ENCODE measurements at regions not wholly inside any gene's neighbourhood (a gene's known extent, or its start where the extent isn't known, plus 50 kb on each side); places are given as distances from the start of the nearest gene placed in this dataset.

DNA sequence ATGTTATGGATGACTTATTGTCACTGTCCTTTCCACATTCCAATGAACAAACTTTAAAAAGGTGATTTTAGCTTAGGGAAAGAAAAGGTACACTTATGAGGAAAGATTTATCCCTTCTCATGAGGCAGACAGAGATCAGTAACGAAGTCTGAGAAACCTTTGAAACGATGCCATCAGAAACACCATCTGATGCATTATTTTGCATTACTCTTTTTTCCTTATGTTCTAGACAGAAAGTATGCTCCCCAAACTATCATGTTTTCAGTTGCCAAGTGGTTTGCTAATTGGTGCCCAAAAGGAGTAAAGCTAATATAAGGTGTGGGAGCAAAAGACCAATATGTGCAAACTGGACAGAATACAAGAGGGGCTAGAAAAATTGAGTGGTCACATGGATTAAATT is 397.7 kb upstream of the RIOK2 start:
- no peak for TF ChIP-seq CTCF (conservative IDR thresholded peaks at IDR 0.05; ENCODE audit: low read depth, low read length)
- Histone ChIP-seq H3K27me3 (ENCODE audit: insufficient read depth, low read depth) (no peaks in the 10 kb centered on the region), H3K4me3 (IDR thresholded peaks at IDR 0.05; ENCODE audit: insufficient read depth, low read depth, low read length) (no peak overlapping the region)

DNA sequence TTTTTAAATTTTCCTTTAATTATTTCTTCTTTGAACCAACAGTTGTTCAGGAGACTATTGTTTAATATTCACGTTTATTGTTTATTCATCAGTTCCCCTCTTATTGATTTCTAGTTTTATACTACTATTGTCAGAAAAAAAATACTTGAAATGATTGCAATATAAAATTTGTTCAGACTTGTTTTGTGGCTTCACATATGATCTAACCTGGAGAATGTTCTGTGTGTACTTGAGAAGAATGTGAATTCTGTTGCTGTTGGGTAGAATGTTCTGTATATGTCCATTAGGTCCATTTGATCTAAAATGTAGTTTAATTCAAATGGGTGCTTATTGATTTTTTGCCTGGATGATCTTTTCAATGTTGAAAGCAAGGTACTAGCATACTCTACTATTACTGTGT is 408.7 kb upstream of the RIOK2 start:
- Histone ChIP-seq H3K27me3 (ENCODE audit: insufficient read depth, low read depth) (no peaks in the 10 kb centered on the region), H3K4me3 (IDR thresholded peaks at IDR 0.05; ENCODE audit: insufficient read depth, low read depth, low read length) (no peak overlapping the region), H2AFZ (ENCODE audit: low read depth) (no peak overlapping the region), H4K20me1 (ENCODE audit: insufficient read depth) (no peaks in the 10 kb centered on the region), H3K4me2 (no peak overlapping the region), H3K27ac (no peak overlapping the region), H3K36me3 (ENCODE audit: insufficient read depth) (no peaks in the 10 kb centered on the region), H3K79me2 (ENCODE audit: insufficient read depth, low read depth) (no peaks in the 10 kb centered on the region), H3K4me1 (ENCODE audit: low read depth, poor library complexity, severe bottlenecking) (no peaks in the 10 kb centered on the region), H3K9ac (no peak overlapping the region)
- TF ChIP-seq CTCF (conservative IDR thresholded peaks at IDR 0.05; ENCODE audit: low read depth, low read length), result no peak

More for the DNA sequence above, 397.7 kb upstream of the RIOK2 start:
- H3K79me2 ChIP-seq (ENCODE audit: insufficient read depth, low read depth), result no peaks in the 10 kb centered on the region
- H3K27ac ChIP-seq, result no peak overlapping the region
- H3K4me2 ChIP-seq, result no peak overlapping the region
- H3K9ac ChIP-seq, result no peak overlapping the region
- H3K4me1 ChIP-seq (ENCODE audit: low read depth, poor library complexity, severe bottlenecking), result no peaks in the 10 kb centered on the region
- no peaks in the 10 kb centered on the region for H4K20me1 ChIP-seq (ENCODE audit: insufficient read depth)
- H2AFZ ChIP-seq (ENCODE audit: low read depth), result no peak overlapping the region
- H3K36me3 ChIP-seq (ENCODE audit: insufficient read depth), result no peaks in the 10 kb centered on the region

DNA sequence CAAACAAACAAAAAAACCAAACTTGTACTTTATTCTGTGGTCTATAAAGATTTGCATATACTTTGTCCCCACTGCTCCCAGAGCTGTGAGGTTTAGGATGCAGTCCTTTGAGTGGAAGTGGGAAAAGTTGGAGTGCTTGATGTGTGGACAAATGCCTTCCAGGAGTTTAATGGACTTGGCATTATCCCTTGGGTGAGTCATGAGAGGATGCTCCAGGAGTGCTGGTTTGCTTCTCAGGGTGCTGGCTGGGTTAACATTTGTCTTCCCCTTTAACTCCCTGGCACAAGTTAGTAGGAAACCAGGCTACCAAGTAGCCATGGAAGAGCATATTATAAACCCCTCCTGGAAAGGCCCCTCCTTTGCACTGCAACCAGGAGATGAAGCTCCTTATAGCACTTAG is 417.4 kb upstream of the RIOK2 start:
- no peaks in the 10 kb centered on the region for H3K79me2 ChIP-seq (ENCODE audit: insufficient read depth, low read depth)
- no peak overlapping the region for H3K4me2 ChIP-seq
- no peaks in the 10 kb centered on the region for H4K20me1 ChIP-seq (ENCODE audit: insufficient read depth)
- H2AFZ ChIP-seq (ENCODE audit: low read depth), result no peak overlapping the region
- H3K9ac ChIP-seq, result no peak overlapping the region
- no peaks in the 10 kb centered on the region for H3K4me1 ChIP-seq (ENCODE audit: low read depth, poor library complexity, severe bottlenecking)
- TF ChIP-seq CTCF (conservative IDR thresholded peaks at IDR 0.05; ENCODE audit: low read depth, low read length), result no peak
- no peaks in the 10 kb centered on the region for H3K36me3 ChIP-seq (ENCODE audit: insufficient read depth)
- H3K27me3 ChIP-seq (ENCODE audit: insufficient read depth, low read depth), result no peaks in the 10 kb centered on the region
- H3K27ac ChIP-seq, result no peak overlapping the region
- no peak overlapping the region for H3K4me3 ChIP-seq (IDR thresholded peaks at IDR 0.05; ENCODE audit: insufficient read depth, low read depth, low read length)

- Histone ChIP-seq H3K79me2 (ENCODE audit: insufficient read depth, low read depth) (no peaks in the 10 kb centered on the region), H4K20me1 (ENCODE audit: insufficient read depth) (no peaks in the 10 kb centered on the region), H3K27ac (no peak overlapping the region), H2AFZ (ENCODE audit: low read depth) (no peak overlapping the region), H3K36me3 (ENCODE audit: insufficient read depth) (no peaks in the 10 kb centered on the region), H3K9ac (no peak overlapping the region), H3K27me3 (ENCODE audit: insufficient read depth, low read depth) (no peaks in the 10 kb centered on the region), H3K4me3 (IDR thresholded peaks at IDR 0.05; ENCODE audit: insufficient read depth, low read depth, low read length) (no peak overlapping the region), H3K4me2 (no peak overlapping the region), H3K4me1 (ENCODE audit: low read depth, poor library complexity, severe bottlenecking) (no peaks in the 10 kb centered on the region)
- TF ChIP-seq CTCF (conservative IDR thresholded peaks at IDR 0.05; ENCODE audit: low read depth, low read length), result no peak
These were observed 418.6 kb upstream of the RIOK2 start for GRCh38 chr5:97601651-97602050.

DNA sequence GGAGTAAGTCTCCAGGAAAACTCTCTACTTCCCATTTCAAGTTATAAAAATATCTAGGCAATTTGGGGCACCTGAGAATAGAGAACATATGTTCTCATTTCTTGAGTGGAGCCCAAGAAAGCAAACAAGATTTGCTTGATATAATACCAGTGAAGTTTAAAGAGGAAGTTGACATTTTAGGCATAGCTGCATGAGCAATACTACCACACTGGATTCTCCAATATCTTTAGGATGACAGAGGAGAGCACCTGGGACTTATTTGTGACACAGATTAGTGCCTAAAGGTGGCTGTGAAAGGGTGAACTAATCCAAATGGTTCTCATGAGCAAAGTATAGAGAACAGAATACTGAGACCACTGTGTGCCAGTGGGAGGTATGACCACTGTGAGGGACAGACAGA is 423.5 kb upstream of the RIOK2 start:
- H3K27me3 ChIP-seq (ENCODE audit: insufficient read depth, low read depth), result no peaks in the 10 kb centered on the region
- H3K4me2 ChIP-seq, result no peak overlapping the region
- H3K4me1 ChIP-seq (ENCODE audit: low read depth, poor library complexity, severe bottlenecking), result no peaks in the 10 kb centered on the region
- no peak overlapping the region for H2AFZ ChIP-seq (ENCODE audit: low read depth)
- no peak overlapping the region for H3K4me3 ChIP-seq (IDR thresholded peaks at IDR 0.05; ENCODE audit: insufficient read depth, low read depth, low read length)
- H3K79me2 ChIP-seq (ENCODE audit: insufficient read depth, low read depth), result no peaks in the 10 kb centered on the region
- H4K20me1 ChIP-seq (ENCODE audit: insufficient read depth), result no peaks in the 10 kb centered on the region
- H3K9ac ChIP-seq, result no peak overlapping the region
- H3K36me3 ChIP-seq (ENCODE audit: insufficient read depth), result no peaks in the 10 kb centered on the region
- no peak for TF ChIP-seq CTCF (conservative IDR thresholded peaks at IDR 0.05; ENCODE audit: low read depth, low read length)
- no peak overlapping the region for H3K27ac ChIP-seq

Measured in KMS-11 (cell line).